Heart left ventricle (tissue), 13 donors: ENCODE measurements at regions not wholly inside any gene's neighbourhood (a gene's known extent, or its start where the extent isn't known, plus 50 kb on each side); places are given as distances from the start of the nearest gene placed in this dataset.

Experiments
- CTCF ChIP-seq, 12 donors: fragments of 200-600 bp; sonication (generic) in 4 of 12; IDR thresholded peaks; one replicate each; pipeline versions ENCODE4 v1.5.0 to v1.8.0; 2018 to 2022; ENCODE audit warnings: antibody characterized with exemption in 12 of 12, mild to moderate bottlenecking in 5 of 12
- POLR2A ChIP-seq, 2 donors: fragments of 450-650 bp; IDR thresholded peaks; one replicate each; pipeline ENCODE4 v1.6.1; 2017; ENCODE audit warnings: antibody characterized with exemption in 2 of 2, mild to moderate bottlenecking in 2 of 2, moderate library complexity in 2 of 2
- donor health status: ischemic (EF 13 %, LVEDD 7.1; RV severe dilation, severe dysfunction).
- donor health status: DM: no; HTN: yes; CAD: no.
- donor health status: DM: no; HTN: no; CAD: no.
- donor health status: ischemic (EF 25% LVEDD 6.9; RV normal size, moderate dysfunction).
- donor health status: ischemic (EF 25% LVEDD 5.7; RV mildly dilated, moderate dysfunction).
- donor health status: ischemic (EF 35%, LVEDD 5.7; RV mildly dilated, moderate dysfunction).
- donor health status: nonischemic (EF 11% LVEDD 7.7; RV severe dilation, severe dysfunction).
- donor health status: DM: yes; HTN: yes; CAD: no.
- donor health status: PGD.
- donor health status: ischemic (EF 29% LVEDD 5.4; RV normal size, mild dysfunction).
- donor health status: nonischemic (EF 23%, LVEDD 6.1; RV moderate dilation, normal function).

DNA sequence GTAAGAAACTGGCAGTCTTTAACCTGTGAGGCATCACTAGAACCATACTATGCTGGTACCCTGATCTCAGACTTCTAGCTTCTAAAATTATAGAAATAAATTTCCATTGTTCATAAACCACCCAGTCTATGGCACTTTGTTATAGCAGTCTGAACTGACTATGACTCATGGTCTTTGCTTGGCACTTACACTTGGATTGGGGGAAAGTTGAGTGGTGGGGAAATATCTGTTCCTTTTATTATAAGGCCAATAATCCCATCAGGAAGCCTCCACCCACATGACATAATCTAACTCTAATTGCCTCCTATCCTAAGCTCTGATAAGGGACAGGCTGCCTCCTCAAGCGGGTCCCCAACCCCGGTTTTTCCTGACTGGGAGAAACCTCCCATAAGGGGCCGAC lies 61.4 kb upstream of the PACRGL start:
- TF ChIP-seq CTCF (IDR thresholded peaks at IDR 0.05) (no peak), POLR2A (IDR thresholded peaks at IDR 0.05) (no peak)
